HFFc6 (cell line): ENCODE measurements at regions not wholly inside any gene's neighbourhood (a gene's known extent, or its start where the extent isn't known, plus 50 kb on each side); places are given as distances from the start of the nearest gene placed in this dataset.

Experiments
- DNase-seq: peaks from one replicate; pipeline ENCODE4 v3.0.0-alpha.2; 2018
- H3K27ac Mint-ChIP-seq: 2 replicates; pipeline ENCODE4 v1.8.0; 2020; ENCODE audit warnings: mild to moderate bottlenecking, mixed read lengths
- H3K27me3 Mint-ChIP-seq: 2 replicates; pipeline ENCODE4 v1.8.0; 2021; ENCODE audit warnings: mild to moderate bottlenecking, moderate library complexity, mixed read lengths; ENCODE audit not compliant: insufficient read depth
- H3K36me3 Mint-ChIP-seq: 2 replicates; pipeline ENCODE4 v1.8.0; 2021; ENCODE audit warnings: low read depth, mixed read lengths
- H3K4me1 Mint-ChIP-seq: 2 replicates; pipeline ENCODE4 v1.8.0; 2020; ENCODE audit warnings: low read depth, mixed read lengths
- H3K4me3 Mint-ChIP-seq: 2 replicates; pipeline ENCODE4 v1.8.0; 2020; ENCODE audit warnings: mild to moderate bottlenecking, moderate library complexity, mixed read lengths
- H3K9me3 Mint-ChIP-seq: 2 replicates; pipeline ENCODE4 v1.8.0; 2020; ENCODE audit warnings: mild to moderate bottlenecking, mixed read lengths
- TF ChIP-seq, protein P1 (sequence below): fragments of 200-600 bp; sonication (generic); IDR thresholded peaks from 2 replicates; pipeline ENCODE4 v1.5.0; 2021; ENCODE audit warnings: antibody characterized with exemption, mild to moderate bottlenecking

DNA sequence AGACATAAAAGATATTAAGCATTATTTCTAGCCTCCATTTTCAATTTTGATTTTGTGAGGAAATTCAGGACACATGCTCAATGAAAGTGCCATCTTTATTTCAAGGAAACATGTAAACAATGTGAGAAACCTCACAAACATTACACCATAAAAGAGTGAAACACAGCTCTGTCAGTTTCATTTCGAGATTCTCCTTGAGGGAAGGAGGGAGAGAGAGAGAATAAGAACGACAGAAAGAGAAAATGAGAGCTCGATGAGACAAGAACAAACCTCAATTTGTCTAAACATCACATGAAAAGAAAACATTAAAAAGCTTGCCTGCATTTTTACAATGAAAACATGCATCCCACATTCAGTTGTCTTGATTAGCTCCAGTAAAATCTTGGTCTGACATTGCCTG is 553.5 kb upstream of the MEF2C start:
- Mint-ChIP-seq H3K27me3 (no peaks in the 10 kb centered on the region), H3K4me1 (no peaks in the 10 kb centered on the region), H3K4me3 (no peak overlapping the region), H3K36me3 (no peaks in the 10 kb centered on the region), H3K27ac (no peak overlapping the region), H3K9me3 (no peaks in the 10 kb centered on the region)
- DNase-seq, result no peak
- TF ChIP-seq, protein P1, sequence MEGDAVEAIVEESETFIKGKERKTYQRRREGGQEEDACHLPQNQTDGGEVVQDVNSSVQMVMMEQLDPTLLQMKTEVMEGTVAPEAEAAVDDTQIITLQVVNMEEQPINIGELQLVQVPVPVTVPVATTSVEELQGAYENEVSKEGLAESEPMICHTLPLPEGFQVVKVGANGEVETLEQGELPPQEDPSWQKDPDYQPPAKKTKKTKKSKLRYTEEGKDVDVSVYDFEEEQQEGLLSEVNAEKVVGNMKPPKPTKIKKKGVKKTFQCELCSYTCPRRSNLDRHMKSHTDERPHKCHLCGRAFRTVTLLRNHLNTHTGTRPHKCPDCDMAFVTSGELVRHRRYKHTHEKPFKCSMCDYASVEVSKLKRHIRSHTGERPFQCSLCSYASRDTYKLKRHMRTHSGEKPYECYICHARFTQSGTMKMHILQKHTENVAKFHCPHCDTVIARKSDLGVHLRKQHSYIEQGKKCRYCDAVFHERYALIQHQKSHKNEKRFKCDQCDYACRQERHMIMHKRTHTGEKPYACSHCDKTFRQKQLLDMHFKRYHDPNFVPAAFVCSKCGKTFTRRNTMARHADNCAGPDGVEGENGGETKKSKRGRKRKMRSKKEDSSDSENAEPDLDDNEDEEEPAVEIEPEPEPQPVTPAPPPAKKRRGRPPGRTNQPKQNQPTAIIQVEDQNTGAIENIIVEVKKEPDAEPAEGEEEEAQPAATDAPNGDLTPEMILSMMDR, result no peak

DNA sequence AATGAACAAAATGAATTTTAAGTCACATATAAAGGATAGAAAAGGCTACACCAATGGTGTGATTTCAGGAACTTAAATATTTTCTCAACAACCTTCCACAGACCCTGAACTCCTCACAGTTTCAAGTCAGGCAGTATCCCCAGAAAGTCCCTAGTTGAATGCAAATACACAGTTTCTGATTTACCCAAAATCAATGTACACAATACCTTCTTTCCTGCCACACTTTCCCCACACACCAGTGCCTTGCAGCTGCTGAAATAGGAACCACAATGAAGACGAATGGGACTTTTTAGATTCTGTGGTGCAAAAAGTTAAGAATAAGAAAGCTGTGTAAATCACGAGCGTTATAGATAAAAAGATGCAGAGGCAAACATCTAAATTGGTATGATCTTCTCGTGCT is 552.4 kb upstream of the MEF2C start:
- H3K4me1 Mint-ChIP-seq, result no peaks in the 10 kb centered on the region
- H3K9me3 Mint-ChIP-seq, result no peaks in the 10 kb centered on the region
- no peaks in the 10 kb centered on the region for H3K36me3 Mint-ChIP-seq
- TF ChIP-seq, protein P1, result no peak
- no peak overlapping the region for H3K27ac Mint-ChIP-seq
- no peak for DNase-seq
- H3K4me3 Mint-ChIP-seq, result no peak overlapping the region
- no peaks in the 10 kb centered on the region for H3K27me3 Mint-ChIP-seq

DNA sequence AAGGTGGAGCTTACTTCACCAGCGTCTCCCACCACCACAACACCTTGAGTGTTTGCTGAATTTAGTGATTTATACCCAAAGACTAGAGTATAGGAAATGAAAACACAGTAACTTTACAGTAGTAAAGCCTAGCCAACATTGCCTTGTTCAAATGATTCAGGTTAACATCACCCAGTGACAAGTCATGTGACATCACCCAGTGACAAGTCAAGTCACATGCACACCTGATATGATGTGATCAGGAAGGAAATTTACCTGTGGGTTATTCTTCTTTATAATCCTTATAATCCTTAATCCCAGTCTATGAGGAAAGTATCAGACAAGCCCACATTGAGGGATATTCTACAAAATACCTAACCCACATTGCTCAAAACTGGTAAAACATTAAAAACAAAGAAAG is 545.6 kb upstream of the MEF2C start:
- DNase-seq, result no peak
- no peak overlapping the region for H3K27ac Mint-ChIP-seq
- no peaks in the 10 kb centered on the region; the same call in 1 of the 2 replicates for H3K27me3 Mint-ChIP-seq
- H3K4me3 Mint-ChIP-seq, result no peak overlapping the region
- no peaks in the 10 kb centered on the region for H3K4me1 Mint-ChIP-seq
- no peaks in the 10 kb centered on the region for H3K9me3 Mint-ChIP-seq
- TF ChIP-seq, protein P1, result no peak
- no peaks in the 10 kb centered on the region for H3K36me3 Mint-ChIP-seq

- no peaks in the 10 kb centered on the region for H3K36me3 Mint-ChIP-seq
- no peaks in the 10 kb centered on the region; the same call in 1 of the 2 replicates for H3K27me3 Mint-ChIP-seq
- no peaks in the 10 kb centered on the region for H3K9me3 Mint-ChIP-seq
- no peak overlapping the region for H3K27ac Mint-ChIP-seq
- DNase-seq, result no peak
- H3K4me3 Mint-ChIP-seq, result no peak overlapping the region
- TF ChIP-seq, protein P1, result no peak
- H3K4me1 Mint-ChIP-seq, result no peaks in the 10 kb centered on the region
Observed at GRCh38 chr5:89425062-89425461, 542.1 kb upstream of the MEF2C start.

DNA sequence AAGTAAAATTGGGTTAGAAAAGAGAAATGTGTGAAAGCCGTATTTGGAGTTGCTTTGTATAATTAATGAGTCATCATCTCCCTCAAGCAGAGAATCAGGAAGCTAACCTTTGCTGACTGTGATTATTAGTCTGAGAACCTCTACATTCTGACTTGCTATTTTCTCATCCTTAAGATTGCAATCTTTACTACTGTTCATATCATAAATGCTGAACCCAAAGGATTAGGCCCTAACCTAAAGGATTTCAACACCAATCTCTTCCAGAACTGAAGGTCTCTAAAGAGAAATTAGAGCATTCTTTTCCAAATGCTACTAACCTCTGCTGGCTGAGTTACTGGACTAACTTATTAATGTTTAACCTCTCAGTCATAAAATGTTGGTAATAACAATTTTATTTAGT is 538.1 kb upstream of the MEF2C start:
- TF ChIP-seq, protein P1, result no peak
- H3K4me3 Mint-ChIP-seq, result no peak overlapping the region
- H3K4me1 Mint-ChIP-seq, result no peaks in the 10 kb centered on the region
- H3K27ac Mint-ChIP-seq, result no peak overlapping the region
- no peaks in the 10 kb centered on the region; the same call in 1 of the 2 replicates for H3K27me3 Mint-ChIP-seq
- DNase-seq, result no peak
- no peaks in the 10 kb centered on the region for H3K9me3 Mint-ChIP-seq
- H3K36me3 Mint-ChIP-seq, result no peaks in the 10 kb centered on the region
